Brain microvascular endothelial cell (primary cell): ENCODE measurements at regions not wholly inside any gene's neighbourhood (a gene's known extent, or its start where the extent isn't known, plus 50 kb on each side); places are given as distances from the start of the nearest gene placed in this dataset.

Experiments
- DNase-seq: peaks from one replicate; pipeline ENCODE4 v3.0.0-alpha.2; 2020
- H3K27ac ChIP-seq: fragments of 250-450 bp; sonication (Bioruptor Pico); 2 replicates; pipeline ENCODE4 v1.5.1; 2020; ENCODE audit warnings: mild to moderate bottlenecking, moderate library complexity
- H3K27me3 ChIP-seq: fragments of 250-450 bp; sonication (Bioruptor Pico); replicated peaks from 2 replicates; pipeline ENCODE4 v1.5.1; 2020; ENCODE audit warnings: mild to moderate bottlenecking
- H3K36me3 ChIP-seq: fragments of 250-450 bp; sonication (Bioruptor Pico); replicated peaks from 2 replicates; pipeline ENCODE4 v1.5.1; 2020; ENCODE audit warnings: mild to moderate bottlenecking
- H3K4me3 ChIP-seq: 2 replicates; pipeline ENCODE4 v1.5.1; 2011; ENCODE audit warnings: low read depth, mild to moderate bottlenecking, control low read depth, low read length, moderate library complexity
- CTCF ChIP-seq: IDR thresholded peaks from 2 replicates; pipeline ENCODE4 v1.5.1; 2011; ENCODE audit warnings: low read depth, mild to moderate bottlenecking, moderate library complexity, low read length, control low read depth, inconsistent platforms; ENCODE audit errors: missing control alignments
- in situ Hi-C: cut with HindIII; loops from 2 replicates; pipeline ENCODE4 v1.10.0; 2017; ENCODE audit warnings: low sequenced_read_pairs, low pct_ligation_motif_present

GRCh38 chr14:47843236-47843635 is 167.8 kb upstream of the MDGA2 start:
- no peak overlapping the region for H3K27ac ChIP-seq
- TF ChIP-seq CTCF = no peak
- no peaks in the 10 kb centered on the region for H3K36me3 ChIP-seq
- DNase-seq = no peak
- H3K4me3 ChIP-seq = no peak overlapping the region
- no peaks in the 10 kb centered on the region for H3K27me3 ChIP-seq
- in situ Hi-C loops = no loop called here

GRCh38 chr14:47833011-47833410 is 157.6 kb upstream of the MDGA2 start:
- no peak for DNase-seq
- in situ Hi-C loops = no loop called here

GRCh38 chr14:47826809-47827208 is 151.4 kb upstream of the MDGA2 start:
- H3K36me3 ChIP-seq = no peaks in the 10 kb centered on the region
- no peak overlapping the region for H3K4me3 ChIP-seq
- H3K27me3 ChIP-seq = no peaks in the 10 kb centered on the region
- no peak for DNase-seq
- H3K27ac ChIP-seq = no peak overlapping the region
- TF ChIP-seq CTCF = no peak
- in situ Hi-C loops = no loop called here

More at GRCh38 chr14:47833011-47833410, 157.6 kb upstream of the MDGA2 start:
- Histone ChIP-seq H3K27me3 (no peaks in the 10 kb centered on the region), H3K4me3 (no peak overlapping the region), H3K36me3 (no peaks in the 10 kb centered on the region), H3K27ac (no peak overlapping the region)
- TF ChIP-seq CTCF = no peak

- in situ Hi-C loops = no loop called here
- H3K27ac ChIP-seq = no peak overlapping the region
- no peaks in the 10 kb centered on the region for H3K27me3 ChIP-seq
- no peak overlapping the region for H3K4me3 ChIP-seq
- DNase-seq = no peak
- TF ChIP-seq CTCF = no peak
- no peaks in the 10 kb centered on the region for H3K36me3 ChIP-seq
These were observed 146.9 kb upstream of the MDGA2 start for GRCh38 chr14:47822326-47822725.

DNA sequence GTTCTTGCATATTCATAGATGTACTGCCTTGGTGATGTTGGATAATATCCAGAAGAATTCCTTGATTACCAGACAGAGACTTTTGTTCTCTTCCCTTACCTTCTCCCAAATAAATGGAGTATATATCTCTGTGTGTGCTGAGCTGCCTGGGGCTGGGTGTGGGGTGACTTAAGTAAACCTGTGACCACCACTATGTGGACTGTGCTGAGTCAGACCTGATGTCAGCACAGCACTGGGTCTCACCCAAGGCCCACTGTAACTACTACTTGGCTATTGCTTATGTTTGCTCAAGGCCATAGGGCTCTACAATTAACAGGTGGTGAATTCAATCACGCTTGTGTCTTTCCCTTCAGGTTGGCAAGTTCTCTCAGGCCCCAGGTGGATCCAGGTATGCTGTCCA is 145.7 kb upstream of the MDGA2 start:
- Histone ChIP-seq H3K4me3 (no peak overlapping the region), H3K36me3 (no peaks in the 10 kb centered on the region), H3K27ac (no peak overlapping the region), H3K27me3 (no peaks in the 10 kb centered on the region)
- in situ Hi-C loops = no loop called here
- no peak for DNase-seq
- TF ChIP-seq CTCF = no peak

DNA sequence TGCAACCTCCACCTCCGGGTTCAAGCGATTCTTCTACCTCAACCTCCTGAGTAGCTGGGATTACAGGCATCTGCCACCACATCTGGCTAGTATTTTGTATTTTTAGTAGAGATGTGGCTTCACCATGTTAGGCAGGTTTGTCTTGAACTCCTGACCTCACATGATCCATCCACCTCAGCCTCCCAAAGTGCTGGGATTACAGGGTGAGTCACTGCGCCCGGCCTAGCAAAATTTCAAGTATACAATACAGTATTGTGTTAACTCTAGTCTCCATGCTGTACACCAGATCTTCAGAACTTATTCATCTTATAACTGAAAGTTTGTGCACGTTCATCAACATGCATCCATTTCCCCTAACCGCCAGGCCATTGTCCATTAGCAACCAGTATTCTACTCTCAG is 115.1 kb upstream of the MDGA2 start:
- H3K36me3 ChIP-seq = no peaks in the 10 kb centered on the region
- in situ Hi-C loops = no loop called here
- no peak overlapping the region for H3K4me3 ChIP-seq
- no peak for TF ChIP-seq CTCF
- no peaks in the 10 kb centered on the region for H3K27me3 ChIP-seq
- H3K27ac ChIP-seq = no peak overlapping the region
- DNase-seq = no peak
